Suppressor macrophage treated with lipopolysaccharide for 1 hour (primary cell): ENCODE measurements at regions not wholly inside any gene's neighbourhood (a gene's known extent, or its start where the extent isn't known, plus 50 kb on each side); places are given as distances from the start of the nearest gene placed in this dataset.

ENCODE experiments used
- DNase-seq, 3 donors: peaks; one replicate each; pipeline ENCODE4 v3.0.0-alpha.2; 2020 to 2022

DNA sequence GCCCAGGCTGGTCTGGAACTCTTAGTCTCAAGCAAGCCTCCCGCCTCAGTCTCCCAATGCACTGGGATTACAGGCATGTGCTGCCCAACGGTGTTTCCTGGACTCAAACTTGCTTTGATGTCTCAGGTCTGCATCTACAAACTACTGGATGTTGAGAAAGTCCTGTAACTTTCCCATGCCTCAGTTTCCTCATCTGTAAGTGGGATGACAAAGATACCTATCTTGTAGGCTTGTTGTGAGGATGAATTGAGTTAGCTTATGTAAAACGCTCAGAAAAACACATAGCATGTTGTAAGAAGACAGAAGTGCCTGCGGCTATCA, 63.6 kb upstream of the NUDT4 start:
- DNase-seq, result no peak

DNA sequence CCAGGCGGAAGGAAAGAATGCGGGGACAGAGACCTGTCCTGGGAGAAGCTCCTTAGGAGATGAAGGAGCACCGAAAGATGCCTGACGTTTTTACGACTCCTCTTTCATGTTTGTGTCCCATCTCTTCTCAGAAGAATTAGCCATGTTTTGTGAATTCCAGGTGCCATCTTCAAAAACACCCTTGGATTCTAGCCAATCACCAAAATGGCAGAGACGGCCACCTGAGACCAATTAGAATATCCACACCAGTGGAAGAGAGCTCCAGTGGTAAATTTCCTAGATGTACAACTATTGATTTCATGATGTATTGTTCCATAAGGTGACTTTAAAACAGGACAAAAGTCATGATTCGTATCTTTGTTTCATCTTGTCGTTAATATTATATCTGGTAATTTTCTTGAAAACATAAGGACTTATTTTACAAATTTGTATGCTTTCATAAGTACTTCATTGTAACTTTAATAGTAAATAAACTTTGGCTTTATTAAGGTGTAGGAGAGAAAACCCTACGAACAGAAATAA, 62.3 kb upstream of the NUDT4 start:
- DNase-seq, result no peak

- no peak for DNase-seq
Observed at GRCh38 chr12:93315907-93316622, 61.7 kb upstream of the NUDT4 start.

GRCh38 chr12:93316623-93316971, 61.1 kb upstream of the NUDT4 start:
- DNase-seq, result no peak

DNA sequence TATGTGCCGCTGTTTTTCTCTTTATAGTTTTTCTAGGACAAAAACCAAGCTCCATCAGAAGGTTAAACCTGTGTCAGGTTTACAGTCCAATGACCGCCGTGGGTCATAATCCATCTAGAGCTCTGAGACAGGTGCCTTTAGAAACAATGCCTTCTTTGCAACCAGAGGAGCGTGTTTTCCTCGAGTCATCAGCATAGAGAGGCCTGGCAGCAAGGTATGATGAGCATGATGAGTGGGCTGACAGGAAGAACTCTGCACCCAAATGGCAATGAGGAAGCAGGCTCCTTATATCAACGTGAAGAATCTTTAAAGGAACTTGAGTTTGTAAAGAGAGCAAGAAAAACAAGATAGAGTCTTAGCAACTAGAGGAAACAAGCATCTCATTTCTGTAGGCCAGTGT, 60.5 kb upstream of the NUDT4 start:
- DNase-seq, result peak; percentile 4 to 28 (median 12)

DNA sequence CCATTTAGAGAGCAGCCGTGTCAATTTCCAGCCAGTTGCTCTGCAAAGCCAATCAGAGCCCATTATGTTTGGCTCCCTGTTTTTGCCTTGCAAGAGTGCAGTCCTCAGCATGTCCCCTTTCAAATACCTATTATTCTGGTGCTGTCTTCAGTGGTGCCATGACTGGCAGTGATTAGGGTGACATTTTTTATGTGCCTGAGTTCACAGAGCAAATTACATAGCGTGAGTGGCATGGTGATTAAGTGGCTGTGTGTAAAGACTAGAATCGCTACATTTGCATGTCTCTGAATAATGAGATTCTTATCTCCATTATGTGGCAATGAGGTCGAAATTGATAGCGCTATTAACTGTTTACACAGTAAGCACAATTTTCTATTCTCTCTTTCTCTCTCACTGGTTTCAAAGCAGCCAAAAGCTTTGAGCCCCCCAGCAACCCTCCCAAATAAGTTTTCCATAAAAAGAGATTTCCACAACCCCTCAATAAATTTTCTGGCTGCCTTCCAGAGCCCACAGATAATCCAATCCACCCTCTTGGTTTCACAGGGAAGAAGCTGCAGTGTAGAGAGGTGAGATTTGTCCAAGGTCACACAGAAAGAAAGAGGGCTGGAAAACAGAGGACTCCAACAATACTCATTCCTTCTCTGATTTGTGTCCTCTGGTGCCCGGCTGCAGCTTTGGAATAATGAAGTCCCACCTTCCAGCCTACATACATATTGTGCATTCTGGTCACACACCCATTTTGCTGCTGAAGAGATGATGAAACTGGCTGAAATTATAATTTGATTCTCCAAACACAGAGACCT, 58.8 kb upstream of the NUDT4 start:
- no peak for DNase-seq

DNA sequence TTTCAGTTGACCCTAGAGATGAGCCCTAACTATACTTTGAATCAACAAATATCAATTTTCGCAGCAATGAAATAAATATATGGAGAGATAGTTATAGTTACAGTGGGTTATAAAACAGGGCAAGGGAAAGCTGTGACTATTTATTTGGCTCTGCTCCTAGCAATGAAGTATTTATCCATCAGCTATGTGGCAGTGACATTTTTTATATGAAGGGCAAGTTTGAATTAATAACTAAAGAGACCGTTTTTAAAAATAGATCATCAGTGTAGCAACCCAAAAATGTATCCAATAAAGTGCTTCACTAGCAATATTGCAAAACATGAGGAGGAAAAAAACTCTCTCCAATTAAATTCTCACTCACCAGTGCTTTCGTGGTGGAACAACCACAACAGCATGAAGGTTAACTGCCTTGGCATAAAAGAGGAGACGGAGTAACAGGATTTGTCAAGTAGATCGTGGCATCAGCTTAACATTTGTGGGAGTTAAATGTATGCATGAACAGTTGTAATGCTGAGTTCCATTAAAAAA, 58.1 kb upstream of the NUDT4 start:
- no peak for DNase-seq

GRCh38 chr12:93322784-93323183, 54.9 kb upstream of the NUDT4 start:
- no peak for DNase-seq

GRCh38 chr12:93323625-93324329, 53.9 kb upstream of the NUDT4 start:
- no peak for DNase-seq

DNA sequence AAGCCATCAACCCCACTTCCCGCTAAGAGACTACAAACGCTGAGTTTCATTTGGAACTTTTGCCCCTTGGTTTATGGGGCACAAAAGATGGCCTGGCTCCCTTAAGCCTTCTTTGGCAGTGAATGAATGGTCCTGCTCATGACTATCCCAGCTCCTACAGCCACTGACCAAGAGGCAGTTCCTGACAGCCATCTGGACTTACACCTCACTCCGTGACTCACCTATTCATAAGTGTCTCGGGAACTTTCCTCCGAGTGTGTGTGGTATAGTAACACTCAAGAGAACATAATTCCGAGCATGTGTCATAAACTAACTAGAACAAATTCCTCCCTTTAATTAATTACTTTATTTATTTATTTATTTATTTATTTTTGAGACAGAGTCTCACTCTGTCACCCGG, 51.9 kb upstream of the NUDT4 start:
- DNase-seq, result no peak
